PC-9 (cell line): ENCODE measurements at regions not wholly inside any gene's neighbourhood (a gene's known extent, or its start where the extent isn't known, plus 50 kb on each side); places are given as distances from the start of the nearest gene placed in this dataset.

Experiments
- BruUV-seq: library from RNA; stranded (reverse); fragments of 400-500 nt; replicated peaks from 2 replicates; lab custom pipeline; 2021; lab: Mats Ljungman, UMichigan
- CTCF ChIA-PET: fragments of 300-600 bp; sonication (Branson Sonifier 250); formaldehyde crosslinking; loops from one replicate; lab custom pipeline; 2022; ENCODE audit warnings: antibody characterized with exemption; lab: Charles Lee
- POLR2A ChIA-PET: fragments of 300-600 bp; sonication (Branson Sonifier 250); formaldehyde crosslinking; loops from one replicate; lab custom pipeline; 2022; ENCODE audit warnings: antibody characterized with exemption; ENCODE audit not compliant: unreplicated experiment; lab: Charles Lee
- DNase-seq, 2 experiments: peaks; one replicate each; pipeline versions ENCODE4 v3.0.0 to v3.0.0-alpha.2; 2015 to 2022; ENCODE audit warnings: mixed read lengths in 1 of 2
- H2AFZ ChIP-seq: fragments of 200-600 bp; sonication (generic); 2 replicates; pipeline ENCODE4 v1.8.1; 2017; ENCODE audit warnings: antibody characterized with exemption
- H3F3A ChIP-seq: fragments of 200-600 bp; sonication (generic); 2 replicates; pipeline ENCODE4 v1.8.1; 2017; ENCODE audit warnings: antibody characterized with exemption, mild to moderate bottlenecking, low read depth; ENCODE audit not compliant: insufficient read depth
- H3K27ac ChIP-seq: fragments of 200-600 bp; sonication (generic); 2 replicates; pipeline ENCODE4 v1.6.1; 2016; ENCODE audit warnings: mixed run types
- H3K27me3 ChIP-seq: fragments of 200-600 bp; sonication (generic); 2 replicates; pipeline ENCODE4 v1.6.1; 2016; ENCODE audit warnings: low read depth, mixed run types; ENCODE audit not compliant: insufficient read depth
- H3K36me3 ChIP-seq: fragments of 200-600 bp; sonication (generic); 2 replicates; pipeline ENCODE4 v1.6.1; 2016; ENCODE audit warnings: low read depth, mixed run types
- H3K4me1 ChIP-seq: fragments of 200-600 bp; sonication (generic); replicated peaks from 2 replicates; pipeline ENCODE4 v1.6.1; 2016; ENCODE audit warnings: mixed run types; ENCODE audit not compliant: insufficient read depth
- H3K4me2 ChIP-seq: fragments of 200-600 bp; sonication (generic); 2 replicates; pipeline ENCODE4 v1.6.1; 2017; ENCODE audit warnings: mixed run types
- H3K4me3 ChIP-seq: fragments of 200-600 bp; sonication (generic); 2 replicates; pipeline ENCODE4 v1.6.1; 2016; ENCODE audit warnings: mixed run types
- H3K79me2 ChIP-seq: fragments of 200-600 bp; sonication (generic); 2 replicates; pipeline ENCODE4 v1.6.1; 2017; ENCODE audit warnings: low read depth, mixed run types
- H3K9me2 ChIP-seq: fragments of 200-600 bp; sonication (generic); 2 replicates; pipeline ENCODE4 v1.8.1; 2017; ENCODE audit warnings: mild to moderate bottlenecking; ENCODE audit not compliant: insufficient read depth
- H3K9me3 ChIP-seq: fragments of 200-600 bp; sonication (generic); 2 replicates; pipeline ENCODE4 v1.8.1; 2016; ENCODE audit warnings: low read depth; ENCODE audit not compliant: insufficient read depth
- H4K20me1 ChIP-seq: fragments of 200-600 bp; sonication (generic); 2 replicates; pipeline ENCODE4 v1.8.1; 2017; ENCODE audit not compliant: insufficient read depth
- CTCF ChIP-seq: fragments of 200-600 bp; sonication (generic); conservative IDR thresholded peaks from 2 replicates; pipeline ENCODE4 v1.6.1; 2017; ENCODE audit warnings: mixed run types, antibody characterized with exemption, mild to moderate bottlenecking, moderate library complexity
- EZH2 ChIP-seq: fragments of 200-600 bp; sonication (generic); IDR thresholded peaks from 2 replicates; pipeline ENCODE4 v1.8.0; 2017; ENCODE audit warnings: antibody characterized with exemption, low read depth
- intact Hi-C: fragments of 100-400 bp; cut with micrococcal nuclease; formaldehyde crosslinking; loops from one replicate; pipeline ENCODE4 v1.10.0; 2022; ENCODE audit not compliant: unreplicated experiment

- H2AFZ ChIP-seq, result no peak overlapping the region
- no peak overlapping the region for H3K4me2 ChIP-seq
- no peaks in the 10 kb centered on the region for H3K9me3 ChIP-seq
- ChIA-PET CTCF (no interaction called here), POLR2A (no interaction called here)
- H3K36me3 ChIP-seq, result no peaks in the 10 kb centered on the region
- H3K9me2 ChIP-seq, result no peaks in the 10 kb centered on the region
- no peaks in the 10 kb centered on the region for H4K20me1 ChIP-seq
- no peak for DNase-seq
- no peak for TF ChIP-seq CTCF
- no peak for TF ChIP-seq EZH2
- H3K27me3 ChIP-seq, result no peaks in the 10 kb centered on the region; the same call in none of the 2 replicates
- no peaks in the 10 kb centered on the region for H3K4me1 ChIP-seq
- intact Hi-C loops, result no loop called here
- no peak overlapping the region for H3K27ac ChIP-seq
- no peaks in the 10 kb centered on the region for H3F3A ChIP-seq
- H3K79me2 ChIP-seq, result no peaks in the 10 kb centered on the region
- BruUV-seq, result no TSS peak
- H3K4me3 ChIP-seq, result no peak overlapping the region
These were observed 337.2 kb upstream of the AJAP1 start for GRCh38 chr1:4317207-4317606.

DNA sequence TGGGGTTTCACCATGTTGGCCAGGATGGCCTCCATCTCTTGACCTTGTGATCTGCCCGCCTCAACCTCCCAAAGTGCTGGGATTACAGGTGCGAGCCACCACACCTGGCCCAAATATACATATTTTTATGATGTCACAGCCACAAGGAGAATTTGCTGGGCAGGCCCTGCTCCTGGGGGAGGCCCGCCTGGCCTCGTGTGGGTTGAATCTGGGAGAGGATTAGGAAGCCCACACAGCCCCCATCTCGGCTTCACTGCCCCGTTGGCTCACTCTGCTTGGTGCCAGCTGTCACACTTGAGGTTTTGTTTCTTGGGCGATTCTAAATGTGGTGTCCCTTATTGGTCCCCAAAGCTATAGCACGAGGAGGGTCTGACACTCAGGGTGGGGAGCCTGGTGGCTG is 335.7 kb upstream of the AJAP1 start:
- H3K79me2 ChIP-seq, result no peaks in the 10 kb centered on the region
- no peaks in the 10 kb centered on the region for H3K9me2 ChIP-seq
- no peaks in the 10 kb centered on the region for H3F3A ChIP-seq
- BruUV-seq, result no TSS peak
- no peaks in the 10 kb centered on the region for H3K9me3 ChIP-seq
- no peaks in the 10 kb centered on the region for H3K4me1 ChIP-seq
- ChIA-PET POLR2A (no interaction called here), CTCF (no interaction called here)
- no peak for DNase-seq
- H3K4me2 ChIP-seq, result no peak overlapping the region
- no peak overlapping the region for H2AFZ ChIP-seq
- no peak overlapping the region for H3K4me3 ChIP-seq
- TF ChIP-seq EZH2 (no peak), CTCF (no peak)
- H3K36me3 ChIP-seq, result no peaks in the 10 kb centered on the region
- no peak overlapping the region for H3K27ac ChIP-seq
- H3K27me3 ChIP-seq, result no peaks in the 10 kb centered on the region
- H4K20me1 ChIP-seq, result no peaks in the 10 kb centered on the region
- intact Hi-C loops, result no loop called here

GRCh38 chr1:4319496-4319895 is 334.9 kb upstream of the AJAP1 start:
- TF ChIP-seq CTCF, result no peak
- TF ChIP-seq EZH2, result no peak
- H3K27ac ChIP-seq, result no peak overlapping the region
- ChIA-PET CTCF (no interaction called here), POLR2A (no interaction called here)
- intact Hi-C loops, result no loop called here
- H4K20me1 ChIP-seq, result no peaks in the 10 kb centered on the region
- H3K4me2 ChIP-seq, result no peak overlapping the region
- H3K79me2 ChIP-seq, result no peaks in the 10 kb centered on the region
- no TSS peak for BruUV-seq
- no peaks in the 10 kb centered on the region for H3K4me1 ChIP-seq
- H3K4me3 ChIP-seq, result no peak overlapping the region
- H3F3A ChIP-seq, result no peaks in the 10 kb centered on the region
- H3K36me3 ChIP-seq, result no peaks in the 10 kb centered on the region
- no peak for DNase-seq
- no peaks in the 10 kb centered on the region for H3K9me3 ChIP-seq
- H3K9me2 ChIP-seq, result no peaks in the 10 kb centered on the region
- 0 out of 2 replicates have a peak, but pooled peaks cover 8% of the 10 kb centered on the region for H3K27me3 ChIP-seq
- no peak overlapping the region for H2AFZ ChIP-seq
